Colonic mucosa (tissue), 4 donors: ENCODE measurements at regions not wholly inside any gene's neighbourhood (a gene's known extent, or its start where the extent isn't known, plus 50 kb on each side); places are given as distances from the start of the nearest gene placed in this dataset.

Source experiments
- DNase-seq: peaks from one replicate; pipeline ENCODE4 v3.0.0-alpha.2; 2020
- H3K27ac ChIP-seq: fragments of 200-600 bp; one replicate; pipeline ENCODE4 v1.8.0; 2021
- H3K27me3 ChIP-seq: fragments of 200-600 bp; one replicate; pipeline ENCODE4 v1.8.0; 2021
- H3K36me3 ChIP-seq: fragments of 200-600 bp; one replicate; pipeline ENCODE4 v1.8.0; 2021
- H3K4me1 ChIP-seq: fragments of 200-600 bp; one replicate; pipeline ENCODE4 v1.8.0; 2021; ENCODE audit warnings: mild to moderate bottlenecking
- H3K4me3 ChIP-seq: fragments of 200-600 bp; one replicate; pipeline ENCODE4 v1.8.0; 2021
- H3K9ac ChIP-seq, 2 donors: one replicate each; pipeline ENCODE4 v1.7.0; 2013; ENCODE audit warnings: control low read depth in 2 of 2, low read depth in 2 of 2, low read length in 2 of 2
- H3K9me3 ChIP-seq: fragments of 200-600 bp; one replicate; pipeline ENCODE4 v1.8.0; 2021
- CTCF ChIP-seq: fragments of 200-600 bp; IDR thresholded peaks from one replicate; pipeline ENCODE4 v1.8.0; 2022; ENCODE audit warnings: antibody characterized with exemption, mild to moderate bottlenecking
- intact Hi-C: fragments of 100-400 bp; cut with DNase I; formaldehyde crosslinking; loops from one replicate; pipeline ENCODE4 v1.14.1; 2022
- donor health status: healthy.
- donor health status: DM: no; HTN: no; CAD: no.
- donor health status: DM: no; HTN: no; CAD: no.

- no peak for DNase-seq
- intact Hi-C loops, result loop anchor here (5.0 kb wide), 1 partner anchor 189 kb away; the partner anchor contains the start of gene ADO
- no peak overlapping the region for H3K27ac ChIP-seq
- no peak for TF ChIP-seq CTCF
- H3K27me3 ChIP-seq, result no peaks in the 10 kb centered on the region
- H3K36me3 ChIP-seq, result no peaks in the 10 kb centered on the region
- H3K9ac ChIP-seq, result no peak overlapping the region
- no peaks in the 10 kb centered on the region for H3K9me3 ChIP-seq
- no peak overlapping the region for H3K4me3 ChIP-seq
- H3K4me1 ChIP-seq, result no peaks in the 10 kb centered on the region
Observed at GRCh38 chr10:62613424-62613823, 191.1 kb upstream of the ADO start.

DNA sequence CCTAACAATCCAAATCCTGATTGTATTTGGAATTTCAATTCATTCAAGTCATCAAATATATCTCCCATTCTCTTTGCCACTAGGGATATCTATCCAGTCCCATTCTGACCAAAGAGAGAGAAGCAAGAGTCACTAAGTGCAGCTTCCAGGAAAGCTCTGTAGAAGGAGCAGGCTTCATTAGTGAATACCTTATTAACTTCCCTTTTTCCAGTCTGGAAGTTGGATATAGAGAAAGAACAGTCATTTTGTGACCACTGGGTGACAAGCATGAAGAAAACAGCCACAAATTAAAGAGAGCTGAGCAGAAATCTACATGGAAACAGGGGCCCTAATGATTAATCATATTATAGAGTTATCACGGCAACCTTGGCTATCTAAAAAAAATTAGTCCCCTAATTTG, 190.7 kb upstream of the ADO start:
- no peak overlapping the region for H3K9ac ChIP-seq
- no peaks in the 10 kb centered on the region for H3K9me3 ChIP-seq
- TF ChIP-seq CTCF, result no peak
- intact Hi-C loops, result loop anchor here (5.0 kb wide), 1 partner anchor 188 kb away; the partner anchor contains the start of gene ADO
- no peaks in the 10 kb centered on the region for H3K4me1 ChIP-seq
- no peak overlapping the region for H3K27ac ChIP-seq
- no peak for DNase-seq
- H3K27me3 ChIP-seq, result no peaks in the 10 kb centered on the region
- no peak overlapping the region for H3K4me3 ChIP-seq
- no peaks in the 10 kb centered on the region for H3K36me3 ChIP-seq

GRCh38 chr10:62614389-62615157, 189.9 kb upstream of the ADO start:
- Histone ChIP-seq H3K27ac (no peak overlapping the region), H3K4me3 (no peak overlapping the region), H3K9ac (no peak overlapping the region), H3K4me1 (no peaks in the 10 kb centered on the region), H3K27me3 (no peaks in the 10 kb centered on the region), H3K36me3 (no peaks in the 10 kb centered on the region), H3K9me3 (no peaks in the 10 kb centered on the region)
- DNase-seq, result no peak
- intact Hi-C loops, result loop anchor here (5.0 kb wide), 1 partner anchor 188 kb away; the partner anchor contains the start of gene ADO
- no peak for TF ChIP-seq CTCF

GRCh38 chr10:62616885-62617590, 187.5 kb upstream of the ADO start:
- no peaks in the 10 kb centered on the region for H3K9me3 ChIP-seq
- H3K27ac ChIP-seq, result no peak overlapping the region
- no peak for TF ChIP-seq CTCF
- DNase-seq, result no peak
- H3K36me3 ChIP-seq, result no peaks in the 10 kb centered on the region
- intact Hi-C loops, result no loop called here
- no peaks in the 10 kb centered on the region for H3K27me3 ChIP-seq
- no peak overlapping the region for H3K9ac ChIP-seq
- no peak overlapping the region for H3K4me3 ChIP-seq
- no peaks in the 10 kb centered on the region for H3K4me1 ChIP-seq

DNA sequence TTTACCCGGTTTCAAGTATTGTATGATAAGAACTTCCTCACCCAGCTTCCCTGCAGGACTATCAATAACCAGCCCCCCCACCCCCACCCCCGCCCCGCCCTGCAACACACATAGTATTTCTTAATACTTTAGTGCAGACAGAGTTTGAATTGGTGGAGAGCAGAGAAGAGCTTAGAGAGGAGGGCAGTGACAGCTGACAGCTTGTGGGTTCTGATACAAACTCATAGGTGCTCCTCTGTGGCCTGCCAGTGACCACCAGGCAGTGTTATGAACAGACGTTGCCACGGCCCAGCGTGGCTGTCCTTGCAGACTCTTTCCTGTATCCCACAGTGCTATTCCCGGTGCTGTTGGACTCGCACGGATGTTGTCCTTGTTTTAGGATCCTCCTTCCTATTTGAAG, 186.9 kb upstream of the ADO start:
- Histone ChIP-seq H3K27me3 (no peaks in the 10 kb centered on the region), H3K9ac (no peak overlapping the region), H3K9me3 (no peaks in the 10 kb centered on the region), H3K4me3 (no peak overlapping the region), H3K4me1 (no peaks in the 10 kb centered on the region), H3K36me3 (no peaks in the 10 kb centered on the region), H3K27ac (no peak overlapping the region)
- intact Hi-C loops, result no loop called here
- no peak for TF ChIP-seq CTCF
- DNase-seq, result no peak
